ENCODE measurements at regions not wholly inside any gene's neighbourhood (a gene's known extent, or its start where the extent isn't known, plus 50 kb on each side); places are given as distances from the start of the nearest gene placed in this dataset.

DNA sequence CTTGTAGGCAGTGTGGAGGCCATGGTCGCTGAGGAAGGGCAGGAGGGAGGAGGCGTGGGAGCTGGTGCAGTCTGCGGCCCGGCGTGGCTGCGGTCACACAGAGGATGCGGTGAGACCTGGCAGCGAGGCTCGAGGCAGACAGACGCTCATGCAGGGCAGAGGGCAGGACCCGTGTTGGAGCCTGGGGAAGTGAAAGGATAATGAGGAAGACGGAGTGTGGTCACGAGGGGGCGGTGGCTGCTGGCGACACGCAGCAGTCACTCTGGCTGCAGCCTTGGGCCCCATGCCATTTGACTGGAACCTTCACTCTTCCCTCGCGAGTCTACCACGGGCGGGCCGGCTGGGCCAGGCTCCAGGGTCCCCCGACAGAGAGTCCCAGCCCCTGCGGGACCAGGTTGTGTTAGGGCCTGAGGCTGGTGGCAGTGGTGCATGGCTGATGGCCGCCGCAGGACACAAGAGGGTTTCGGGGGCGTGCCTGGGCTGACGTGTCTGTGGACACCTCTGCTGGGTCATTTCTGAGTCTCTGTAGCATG lies 68.8 kb upstream of the HGFAC start:
- Histone ChIP-seq H3K27ac (replicated peaks) (no peak overlapping the region), H3K4me3 (replicated peaks; ENCODE audit: insufficient read depth, low read length) (no peak overlapping the region), H3K27me3 (ENCODE audit: insufficient read depth, poor library complexity, severe bottlenecking) (peaks cover 7% of the 10 kb centered on the region)
- TF ChIP-seq SPI1 (IDR thresholded peaks at IDR 0.05; ENCODE audit: borderline replicate concordance, low read depth) (peak; percentile 92), POLR2AphosphoS5 (IDR thresholded peaks at IDR 0.05; ENCODE audit: low read depth) (peak; percentile 95)
- TF ChIP-seq, protein P1, sequence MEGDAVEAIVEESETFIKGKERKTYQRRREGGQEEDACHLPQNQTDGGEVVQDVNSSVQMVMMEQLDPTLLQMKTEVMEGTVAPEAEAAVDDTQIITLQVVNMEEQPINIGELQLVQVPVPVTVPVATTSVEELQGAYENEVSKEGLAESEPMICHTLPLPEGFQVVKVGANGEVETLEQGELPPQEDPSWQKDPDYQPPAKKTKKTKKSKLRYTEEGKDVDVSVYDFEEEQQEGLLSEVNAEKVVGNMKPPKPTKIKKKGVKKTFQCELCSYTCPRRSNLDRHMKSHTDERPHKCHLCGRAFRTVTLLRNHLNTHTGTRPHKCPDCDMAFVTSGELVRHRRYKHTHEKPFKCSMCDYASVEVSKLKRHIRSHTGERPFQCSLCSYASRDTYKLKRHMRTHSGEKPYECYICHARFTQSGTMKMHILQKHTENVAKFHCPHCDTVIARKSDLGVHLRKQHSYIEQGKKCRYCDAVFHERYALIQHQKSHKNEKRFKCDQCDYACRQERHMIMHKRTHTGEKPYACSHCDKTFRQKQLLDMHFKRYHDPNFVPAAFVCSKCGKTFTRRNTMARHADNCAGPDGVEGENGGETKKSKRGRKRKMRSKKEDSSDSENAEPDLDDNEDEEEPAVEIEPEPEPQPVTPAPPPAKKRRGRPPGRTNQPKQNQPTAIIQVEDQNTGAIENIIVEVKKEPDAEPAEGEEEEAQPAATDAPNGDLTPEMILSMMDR (IDR thresholded peaks at IDR 0.05; ENCODE audit: insufficient read depth, low read length), result no peak
- peak; percentile 90 to 92 for DNase-seq (ENCODE audit: low read depth in 1 of 2, low spot score in 1 of 2)

DNA sequence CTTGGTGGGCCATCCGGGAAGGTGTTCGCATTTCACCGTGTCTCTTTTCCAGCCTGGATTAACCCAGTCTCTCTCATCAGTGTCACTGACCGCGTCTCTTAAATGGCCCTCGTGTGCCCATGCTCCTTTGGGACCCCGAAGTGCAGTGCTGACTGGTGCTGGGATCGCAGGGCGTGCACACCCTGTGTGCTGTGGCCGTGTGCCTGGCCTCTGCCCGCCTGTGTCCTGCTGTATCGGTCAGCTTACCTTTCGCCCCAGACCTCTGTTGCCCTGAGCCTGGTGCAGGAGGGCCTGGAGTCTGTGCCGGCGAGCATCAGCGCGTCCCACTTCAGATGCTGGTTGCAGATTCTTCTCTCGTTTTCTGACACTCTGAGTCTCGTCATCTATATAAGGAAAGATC lies 68.3 kb upstream of the HGFAC start:
- peaks cover 7% of the 10 kb centered on the region for H3K27me3 ChIP-seq (ENCODE audit: insufficient read depth, poor library complexity, severe bottlenecking)
- DNase-seq (ENCODE audit: low read depth in 1 of 2, low spot score in 1 of 2), result no peak
- no peak overlapping the region for H3K4me3 ChIP-seq (replicated peaks; ENCODE audit: insufficient read depth, low read length)
- TF ChIP-seq POLR2AphosphoS5 (IDR thresholded peaks at IDR 0.05; ENCODE audit: low read depth), result no peak
- TF ChIP-seq GABPA (IDR thresholded peaks at IDR 0.05; ENCODE audit: low read depth), result no peak
- TF ChIP-seq SPI1 (IDR thresholded peaks at IDR 0.05; ENCODE audit: borderline replicate concordance, low read depth), result no peak
- TF ChIP-seq, protein P1 (IDR thresholded peaks at IDR 0.05; ENCODE audit: insufficient read depth, low read length), result no peak
- TF ChIP-seq, protein P2, sequence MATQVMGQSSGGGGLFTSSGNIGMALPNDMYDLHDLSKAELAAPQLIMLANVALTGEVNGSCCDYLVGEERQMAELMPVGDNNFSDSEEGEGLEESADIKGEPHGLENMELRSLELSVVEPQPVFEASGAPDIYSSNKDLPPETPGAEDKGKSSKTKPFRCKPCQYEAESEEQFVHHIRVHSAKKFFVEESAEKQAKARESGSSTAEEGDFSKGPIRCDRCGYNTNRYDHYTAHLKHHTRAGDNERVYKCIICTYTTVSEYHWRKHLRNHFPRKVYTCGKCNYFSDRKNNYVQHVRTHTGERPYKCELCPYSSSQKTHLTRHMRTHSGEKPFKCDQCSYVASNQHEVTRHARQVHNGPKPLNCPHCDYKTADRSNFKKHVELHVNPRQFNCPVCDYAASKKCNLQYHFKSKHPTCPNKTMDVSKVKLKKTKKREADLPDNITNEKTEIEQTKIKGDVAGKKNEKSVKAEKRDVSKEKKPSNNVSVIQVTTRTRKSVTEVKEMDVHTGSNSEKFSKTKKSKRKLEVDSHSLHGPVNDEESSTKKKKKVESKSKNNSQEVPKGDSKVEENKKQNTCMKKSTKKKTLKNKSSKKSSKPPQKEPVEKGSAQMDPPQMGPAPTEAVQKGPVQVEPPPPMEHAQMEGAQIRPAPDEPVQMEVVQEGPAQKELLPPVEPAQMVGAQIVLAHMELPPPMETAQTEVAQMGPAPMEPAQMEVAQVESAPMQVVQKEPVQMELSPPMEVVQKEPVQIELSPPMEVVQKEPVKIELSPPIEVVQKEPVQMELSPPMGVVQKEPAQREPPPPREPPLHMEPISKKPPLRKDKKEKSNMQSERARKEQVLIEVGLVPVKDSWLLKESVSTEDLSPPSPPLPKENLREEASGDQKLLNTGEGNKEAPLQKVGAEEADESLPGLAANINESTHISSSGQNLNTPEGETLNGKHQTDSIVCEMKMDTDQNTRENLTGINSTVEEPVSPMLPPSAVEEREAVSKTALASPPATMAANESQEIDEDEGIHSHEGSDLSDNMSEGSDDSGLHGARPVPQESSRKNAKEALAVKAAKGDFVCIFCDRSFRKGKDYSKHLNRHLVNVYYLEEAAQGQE (IDR thresholded peaks at IDR 0.05; ENCODE audit: insufficient replicate concordance, low read depth), result no peak
- no peak overlapping the region for H3K27ac ChIP-seq (replicated peaks)

DNA sequence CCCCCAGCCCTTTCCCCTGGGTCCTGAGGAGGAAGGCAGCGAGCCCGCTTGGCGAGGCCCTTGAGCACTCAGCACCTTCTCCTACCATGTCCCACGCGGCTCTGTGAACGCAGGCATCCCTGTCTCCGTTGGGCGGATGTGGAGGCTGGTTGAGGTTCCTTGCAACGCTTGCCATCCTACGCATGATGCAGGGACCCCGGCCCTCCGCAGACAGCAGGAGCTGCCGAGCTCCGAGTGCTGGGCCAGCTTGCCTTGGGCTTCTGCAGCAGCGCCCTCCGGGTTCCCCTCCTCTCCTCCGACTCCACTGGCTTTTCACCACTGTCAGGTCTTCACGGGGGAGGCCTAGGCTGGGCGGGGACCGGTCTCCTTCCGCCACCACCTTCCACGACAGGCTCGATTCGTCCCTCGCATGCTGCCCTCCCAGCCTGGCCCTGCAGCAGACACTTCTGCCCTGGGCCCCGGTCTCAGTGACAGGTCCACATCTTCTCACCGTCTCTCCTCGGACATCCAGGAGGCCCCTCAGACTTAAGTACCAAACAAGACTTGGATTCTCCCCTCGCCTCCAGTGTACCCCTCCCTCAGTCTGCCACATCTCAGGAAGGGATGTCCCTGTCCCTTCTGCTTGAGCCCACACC lies 67.6 kb upstream of the HGFAC start:
- Histone ChIP-seq H3K4me3 (replicated peaks; ENCODE audit: insufficient read depth, low read length) (no peak overlapping the region), H3K27me3 (ENCODE audit: insufficient read depth, poor library complexity, severe bottlenecking) (peaks cover 7% of the 10 kb centered on the region), H3K27ac (replicated peaks) (no peak overlapping the region)
- no peak for DNase-seq (ENCODE audit: low read depth in 1 of 2, low spot score in 1 of 2)
- TF ChIP-seq, protein P1 (IDR thresholded peaks at IDR 0.05; ENCODE audit: insufficient read depth, low read length), result no peak
- TF ChIP-seq GABPA (IDR thresholded peaks at IDR 0.05; ENCODE audit: low read depth) (no peak), POLR2AphosphoS5 (IDR thresholded peaks at IDR 0.05; ENCODE audit: low read depth) (no peak), SPI1 (IDR thresholded peaks at IDR 0.05; ENCODE audit: borderline replicate concordance, low read depth) (no peak)
- TF ChIP-seq, protein P2 (IDR thresholded peaks at IDR 0.05; ENCODE audit: insufficient replicate concordance, low read depth), result no peak

Data from HL-60 (cell line).